ENCODE measurements at regions not wholly inside any gene's neighbourhood (a gene's known extent, or its start where the extent isn't known, plus 50 kb on each side); places are given as distances from the start of the nearest gene placed in this dataset.

- intact Hi-C loops (cut with micrococcal nuclease): no loop called here
- Mint-ChIP-seq H3K36me3 (ENCODE audit: insufficient read depth, unreplicated experiment) (no peaks in the 10 kb centered on the region), H3K27me3 (ENCODE audit: insufficient read depth, unreplicated experiment) (no peaks in the 10 kb centered on the region), H3K4me1 (ENCODE audit: insufficient read depth, unreplicated experiment) (no peaks in the 10 kb centered on the region), H3K4me3 (ENCODE audit: unreplicated experiment) (no peak overlapping the region), H3K27ac (ENCODE audit: low read depth, unreplicated experiment) (no peak overlapping the region), H3K9me3 (ENCODE audit: unreplicated experiment) (no peaks in the 10 kb centered on the region)
- ChIA-PET POLR2A (no interaction called here), CTCF (interaction anchor here (0.7 to 0.8 kb wide), 2 partner anchors 22 to 316 kb away, joined by 3 read pairs; no protein-coding TSS in a partner anchor)
- no TSS peak for BruUV-seq (replicated peaks)
- TF ChIP-seq, protein P1, sequence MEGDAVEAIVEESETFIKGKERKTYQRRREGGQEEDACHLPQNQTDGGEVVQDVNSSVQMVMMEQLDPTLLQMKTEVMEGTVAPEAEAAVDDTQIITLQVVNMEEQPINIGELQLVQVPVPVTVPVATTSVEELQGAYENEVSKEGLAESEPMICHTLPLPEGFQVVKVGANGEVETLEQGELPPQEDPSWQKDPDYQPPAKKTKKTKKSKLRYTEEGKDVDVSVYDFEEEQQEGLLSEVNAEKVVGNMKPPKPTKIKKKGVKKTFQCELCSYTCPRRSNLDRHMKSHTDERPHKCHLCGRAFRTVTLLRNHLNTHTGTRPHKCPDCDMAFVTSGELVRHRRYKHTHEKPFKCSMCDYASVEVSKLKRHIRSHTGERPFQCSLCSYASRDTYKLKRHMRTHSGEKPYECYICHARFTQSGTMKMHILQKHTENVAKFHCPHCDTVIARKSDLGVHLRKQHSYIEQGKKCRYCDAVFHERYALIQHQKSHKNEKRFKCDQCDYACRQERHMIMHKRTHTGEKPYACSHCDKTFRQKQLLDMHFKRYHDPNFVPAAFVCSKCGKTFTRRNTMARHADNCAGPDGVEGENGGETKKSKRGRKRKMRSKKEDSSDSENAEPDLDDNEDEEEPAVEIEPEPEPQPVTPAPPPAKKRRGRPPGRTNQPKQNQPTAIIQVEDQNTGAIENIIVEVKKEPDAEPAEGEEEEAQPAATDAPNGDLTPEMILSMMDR (IDR thresholded peaks at IDR 0.05; ENCODE audit: unreplicated experiment): no peak
- no peak for DNase-seq (ENCODE audit: unreplicated experiment)
Observed at GRCh38 chr18:39211461-39211860, 1645.9 kb upstream of the CELF4 start.

- TF ChIP-seq, protein P1 (IDR thresholded peaks at IDR 0.05; ENCODE audit: unreplicated experiment): no peak
- H3K4me3 Mint-ChIP-seq (ENCODE audit: unreplicated experiment): no peak overlapping the region
- no peaks in the 10 kb centered on the region for H3K9me3 Mint-ChIP-seq (ENCODE audit: unreplicated experiment)
- no peaks in the 10 kb centered on the region for H3K4me1 Mint-ChIP-seq (ENCODE audit: insufficient read depth, unreplicated experiment)
- H3K36me3 Mint-ChIP-seq (ENCODE audit: insufficient read depth, unreplicated experiment): no peaks in the 10 kb centered on the region
- no peaks in the 10 kb centered on the region for H3K27me3 Mint-ChIP-seq (ENCODE audit: insufficient read depth, unreplicated experiment)
- intact Hi-C loops (cut with micrococcal nuclease): no loop called here
- ChIA-PET CTCF (interaction anchor here (0.8 kb wide), 1 partner anchor 10 kb away, joined by 3 read pairs; no protein-coding TSS in a partner anchor), POLR2A (no interaction called here)
- no peak for DNase-seq (ENCODE audit: unreplicated experiment)
- no TSS peak for BruUV-seq (replicated peaks)
- H3K27ac Mint-ChIP-seq (ENCODE audit: low read depth, unreplicated experiment): no peak overlapping the region
Observed at GRCh38 chr18:39209173-39209572, 1643.6 kb upstream of the CELF4 start.

GRCh38 chr18:39208729-39209128 is 1643.1 kb upstream of the CELF4 start:
- H3K36me3 Mint-ChIP-seq (ENCODE audit: insufficient read depth, unreplicated experiment): no peaks in the 10 kb centered on the region
- no TSS peak for BruUV-seq (replicated peaks)
- CTCF ChIA-PET: no interaction called here
- H3K27me3 Mint-ChIP-seq (ENCODE audit: insufficient read depth, unreplicated experiment): no peaks in the 10 kb centered on the region
- POLR2A ChIA-PET: no interaction called here
- intact Hi-C loops (cut with micrococcal nuclease): no loop called here
- H3K27ac Mint-ChIP-seq (ENCODE audit: low read depth, unreplicated experiment): no peak overlapping the region
- DNase-seq (ENCODE audit: unreplicated experiment): no peak
- TF ChIP-seq, protein P1 (IDR thresholded peaks at IDR 0.05; ENCODE audit: unreplicated experiment): no peak
- no peaks in the 10 kb centered on the region for H3K4me1 Mint-ChIP-seq (ENCODE audit: insufficient read depth, unreplicated experiment)
- no peak overlapping the region for H3K4me3 Mint-ChIP-seq (ENCODE audit: unreplicated experiment)
- no peaks in the 10 kb centered on the region for H3K9me3 Mint-ChIP-seq (ENCODE audit: unreplicated experiment)

GRCh38 chr18:39208190-39208589 is 1642.6 kb upstream of the CELF4 start:
- Mint-ChIP-seq H3K4me1 (ENCODE audit: insufficient read depth, unreplicated experiment) (no peaks in the 10 kb centered on the region), H3K27ac (ENCODE audit: low read depth, unreplicated experiment) (no peak overlapping the region), H3K4me3 (ENCODE audit: unreplicated experiment) (no peak overlapping the region), H3K27me3 (ENCODE audit: insufficient read depth, unreplicated experiment) (no peaks in the 10 kb centered on the region), H3K9me3 (ENCODE audit: unreplicated experiment) (no peaks in the 10 kb centered on the region), H3K36me3 (ENCODE audit: insufficient read depth, unreplicated experiment) (no peaks in the 10 kb centered on the region)
- TF ChIP-seq, protein P1 (IDR thresholded peaks at IDR 0.05; ENCODE audit: unreplicated experiment): no peak
- DNase-seq (ENCODE audit: unreplicated experiment): no peak
- ChIA-PET POLR2A (no interaction called here), CTCF (interaction anchor here (0.7 kb wide), 2 partner anchors 47 to 745 kb away, joined by 3 to 4 read pairs; no protein-coding TSS in a partner anchor)
- intact Hi-C loops (cut with micrococcal nuclease): no loop called here
- BruUV-seq (replicated peaks): no TSS peak

Measured in MCF 10A (cell line).